GM18909 (cell line): ENCODE measurements at regions not wholly inside any gene's neighbourhood (a gene's known extent, or its start where the extent isn't known, plus 50 kb on each side); places are given as distances from the start of the nearest gene placed in this dataset.
"Not testable (repeated sequence)": the region's sequence is repeated elsewhere in the genome, so short reads cannot be mapped to it uniquely, and the experiment has no call there.

ENCODE experiments used
- ATAC-seq: cut with Tn5 transposase; IDR thresholded peaks from one replicate; pipeline ENCODE4 v1.9.1; 2021; ENCODE audit warnings: mild to moderate bottlenecking; ENCODE audit not compliant: unreplicated experiment, poor library complexity

DNA sequence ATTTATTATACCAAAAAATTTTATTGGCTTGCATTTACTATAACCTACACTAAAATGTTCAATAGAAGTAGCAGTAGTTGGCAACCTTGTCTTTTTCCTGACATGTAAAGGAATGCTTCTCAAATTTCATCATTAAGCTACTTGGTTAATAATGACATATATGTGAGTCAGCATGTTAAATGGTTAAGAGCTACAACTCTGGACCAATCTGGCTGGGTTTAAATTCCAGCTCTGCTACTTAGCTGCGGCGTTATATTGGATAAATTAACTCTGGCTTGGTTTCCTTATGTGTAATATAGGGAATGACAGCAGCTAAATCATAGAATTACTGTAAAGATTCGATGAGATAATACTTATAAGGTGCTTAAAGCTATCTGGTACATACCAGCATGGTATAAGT lies 53.7 kb upstream of the OTOGL start:
- ATAC-seq, result no peak

DNA sequence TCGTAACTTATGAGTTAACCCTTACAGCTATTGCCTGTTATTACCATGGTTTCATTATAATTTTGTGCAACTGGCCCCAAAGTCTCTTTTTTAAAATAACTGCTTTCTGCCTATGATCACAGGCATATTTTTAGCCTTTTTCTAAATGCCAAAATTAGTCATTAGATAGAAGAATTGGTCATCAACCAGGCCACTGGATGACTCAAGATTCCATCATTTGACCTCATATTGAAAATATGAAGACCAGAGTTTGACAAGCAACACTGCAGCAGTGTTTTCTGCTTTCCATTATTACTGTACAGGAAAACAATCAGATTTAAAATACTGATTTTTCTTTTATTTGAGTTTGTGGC lies 54.7 kb upstream of the OTOGL start:
- no peak for ATAC-seq

DNA sequence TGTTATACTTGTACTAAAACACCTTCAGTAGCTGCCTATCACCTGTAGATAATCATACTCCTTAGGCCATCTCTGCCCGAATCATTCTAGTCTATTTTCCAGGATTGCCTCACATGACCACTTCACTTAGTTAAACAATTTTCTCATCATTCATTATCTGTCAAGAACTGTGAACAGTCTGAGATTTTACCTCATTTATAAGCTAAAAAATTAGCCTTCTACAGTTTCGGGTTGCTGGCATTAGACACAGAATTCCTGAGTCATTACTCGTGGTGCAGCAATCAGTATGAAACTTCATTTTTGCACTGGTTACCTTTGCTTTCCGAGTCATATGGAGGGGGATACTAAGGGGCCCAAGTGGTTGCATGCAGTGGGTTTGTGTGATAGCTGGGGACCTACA lies 57.6 kb upstream of the OTOGL start:
- ATAC-seq, result no peak

DNA sequence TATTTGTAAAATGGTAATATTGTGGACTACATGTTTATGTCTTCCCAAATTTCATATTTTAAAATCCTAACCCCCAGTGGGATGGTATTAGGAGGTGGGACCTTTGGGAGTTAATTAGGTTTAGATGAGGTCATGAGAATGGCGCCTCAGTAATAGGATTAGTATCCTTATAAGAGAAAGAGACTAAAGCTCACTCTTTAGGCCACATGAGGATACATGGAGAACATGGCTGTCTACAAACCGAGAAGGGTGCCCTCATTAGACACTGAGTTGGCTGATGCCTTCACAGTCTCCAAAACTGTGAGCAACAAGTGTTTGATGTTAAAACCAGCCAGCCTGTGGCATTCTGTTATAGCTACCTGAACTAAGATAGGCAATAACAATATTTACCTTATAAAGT lies 58.3 kb upstream of the OTOGL start:
- no peak for ATAC-seq

DNA sequence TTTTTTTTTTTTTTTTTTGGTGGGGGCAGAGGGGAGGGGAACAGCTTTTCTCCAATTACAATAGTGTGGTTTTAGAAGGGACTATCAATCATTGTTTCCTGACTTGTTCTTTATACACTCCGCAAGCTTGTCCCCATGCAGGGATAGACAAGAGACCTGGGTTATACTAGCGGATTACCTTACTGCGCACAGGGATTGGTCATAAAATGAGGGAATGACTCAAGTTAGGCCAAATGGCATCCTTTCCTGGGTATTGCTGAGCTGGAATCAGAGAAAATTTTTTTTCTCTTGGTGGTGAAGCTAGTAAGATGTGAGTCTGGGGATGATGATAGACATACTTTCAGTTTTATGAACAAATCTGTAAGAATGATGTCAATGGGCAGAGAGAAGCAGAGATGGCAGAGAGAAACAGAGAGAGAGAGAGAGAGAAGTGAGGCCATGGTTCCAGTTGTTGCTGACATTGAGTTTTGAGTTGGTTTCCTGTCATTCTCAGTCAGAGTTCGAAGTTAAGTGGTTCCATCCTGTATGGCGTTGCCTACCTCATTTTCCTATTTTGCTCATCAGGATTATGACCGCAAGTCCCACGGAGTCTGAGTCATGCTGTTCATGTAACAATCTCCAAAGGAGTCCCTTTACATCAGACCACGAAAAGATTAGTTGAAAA lies 59.1 kb upstream of the OTOGL start:
- ATAC-seq, result no peak

DNA sequence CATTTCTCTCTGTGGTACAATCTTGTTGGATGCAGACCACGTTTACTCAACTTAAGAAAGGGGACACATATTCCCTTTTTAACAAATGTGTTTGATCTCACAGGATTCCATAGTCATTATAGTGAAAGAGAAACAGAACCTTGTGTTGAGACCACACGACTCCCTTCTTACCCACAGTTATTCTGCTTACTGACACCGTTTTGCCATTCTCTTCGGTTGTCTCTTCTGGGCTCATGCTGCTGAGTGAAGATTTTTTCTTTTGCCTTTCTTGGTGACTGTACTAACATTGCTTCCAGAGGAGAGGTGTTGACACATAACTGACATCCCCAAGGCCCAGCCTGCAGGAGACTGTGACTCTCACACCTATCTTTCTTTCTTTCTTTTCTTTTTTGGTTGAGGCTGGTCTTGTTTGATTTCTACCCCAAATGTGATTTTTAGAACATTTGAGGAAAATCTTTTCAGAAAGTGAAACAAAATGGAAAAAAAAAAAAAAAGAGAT lies 61.2 kb upstream of the OTOGL start:
- no peak for ATAC-seq

DNA sequence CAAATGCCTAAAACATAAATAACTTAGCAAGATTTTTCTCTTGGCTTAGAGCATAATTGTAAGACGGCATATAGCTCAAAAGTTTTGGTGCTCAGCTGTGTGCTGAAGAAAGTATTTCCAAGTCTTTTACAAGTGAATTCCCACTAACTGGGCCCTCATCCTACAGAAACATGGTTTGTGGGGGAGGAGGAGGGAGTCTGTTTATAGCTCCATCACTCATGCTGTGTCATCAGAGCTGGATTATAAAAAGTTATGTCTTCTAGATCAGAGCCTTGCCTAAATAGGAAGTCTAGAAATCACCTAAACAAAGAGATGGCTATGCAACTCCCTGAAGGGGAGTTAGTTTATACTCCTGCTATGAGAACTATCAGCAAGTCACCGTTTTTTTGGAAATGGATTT lies 65.9 kb upstream of the OTOGL start:
- ATAC-seq, result no peak

DNA sequence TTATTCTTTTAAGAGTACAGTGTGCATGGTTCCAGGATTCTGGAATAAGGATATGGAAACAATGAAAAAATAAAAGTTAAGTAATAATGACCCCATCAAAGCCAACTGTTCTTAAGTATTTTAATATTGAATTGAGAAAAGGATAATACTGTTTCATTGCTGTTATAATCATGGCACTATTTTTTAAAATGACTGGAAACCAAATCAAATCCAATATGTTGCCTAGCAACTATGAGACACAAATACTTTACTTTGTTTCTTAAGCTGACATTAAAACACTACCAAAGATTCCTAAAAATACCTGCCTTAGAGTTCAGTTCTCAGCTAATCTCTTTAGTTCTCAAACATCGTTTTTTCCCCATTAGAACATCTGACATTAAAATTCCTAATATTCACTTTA lies 66.4 kb upstream of the OTOGL start:
- no peak for ATAC-seq

DNA sequence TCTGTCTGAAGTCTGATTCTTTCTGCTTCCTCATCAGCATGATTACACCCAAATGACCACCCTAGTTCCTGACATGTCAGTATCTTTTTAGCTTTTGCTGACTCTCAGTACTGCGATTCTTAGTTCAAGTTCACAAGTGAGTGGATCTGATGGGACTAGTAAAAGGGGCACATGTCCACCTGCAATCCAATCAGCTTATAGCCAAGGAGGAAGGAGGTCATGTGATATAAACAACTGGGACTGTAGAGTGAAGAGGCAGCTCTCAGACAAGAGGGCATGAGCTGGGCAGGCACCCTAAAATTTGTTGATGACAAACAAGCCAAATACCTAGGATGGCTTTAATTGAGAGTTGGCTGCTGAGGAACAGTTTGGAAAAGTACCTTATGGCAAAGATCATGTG lies 68.1 kb upstream of the OTOGL start:
- no peak for ATAC-seq

DNA sequence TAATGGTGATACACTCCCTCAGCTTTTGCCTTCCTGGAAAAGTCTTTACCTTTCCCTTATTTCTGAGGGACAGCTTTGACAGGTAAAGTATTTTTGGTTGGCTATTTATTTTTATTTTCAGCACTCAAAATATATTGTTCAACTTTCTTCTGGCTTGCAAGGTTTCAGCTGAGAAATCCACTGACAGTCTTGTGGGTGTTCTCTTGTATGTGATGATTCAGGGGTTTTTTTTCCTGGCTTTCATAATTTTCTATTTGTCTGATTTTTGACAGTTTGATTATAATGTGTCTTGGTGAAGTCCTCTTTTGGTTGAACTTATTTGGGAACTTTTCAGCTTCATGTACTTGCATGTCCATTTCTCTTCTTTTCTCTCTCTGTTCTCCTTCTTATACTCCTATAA lies 73.7 kb upstream of the OTOGL start:
- no peak for ATAC-seq

DNA sequence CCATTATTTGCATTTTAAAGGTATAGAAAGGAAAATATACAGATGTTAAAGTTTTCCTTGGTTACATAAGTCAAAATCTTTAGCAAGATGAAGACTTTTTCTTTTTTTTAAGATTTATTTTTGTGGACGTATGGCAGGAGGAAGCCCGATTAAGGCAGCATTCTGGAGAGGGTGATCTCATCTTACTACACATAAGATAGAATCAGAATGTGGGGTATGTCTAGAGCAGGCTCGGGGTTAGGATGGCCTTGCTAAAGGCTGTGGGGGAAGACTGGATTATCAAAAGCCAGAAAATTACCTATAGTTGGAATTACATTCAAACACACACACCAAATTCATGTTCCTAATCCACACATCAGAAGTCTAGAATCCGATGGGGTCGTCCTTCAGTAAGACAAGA lies 79.6 kb upstream of the OTOGL start:
- ATAC-seq, result no peak

DNA sequence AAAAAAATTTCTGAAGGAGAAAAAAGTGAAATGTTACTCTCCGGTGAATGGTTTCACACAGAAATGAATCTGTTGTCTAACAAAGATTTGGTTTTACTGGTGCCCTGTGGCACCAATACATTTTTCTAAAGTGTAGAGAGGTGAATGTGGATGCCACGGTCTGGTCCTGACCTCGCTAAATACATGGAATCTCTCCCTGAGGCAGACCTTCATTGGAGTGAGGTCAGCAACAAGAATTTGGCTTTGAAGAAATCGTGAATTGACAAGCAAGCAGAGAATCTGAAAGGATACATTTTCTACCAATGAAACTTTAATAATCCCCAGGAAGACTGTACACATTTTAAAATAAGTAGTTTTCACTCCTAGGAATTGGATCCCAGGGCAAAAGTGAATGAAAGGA lies 81.2 kb upstream of the OTOGL start:
- no peak for ATAC-seq

DNA sequence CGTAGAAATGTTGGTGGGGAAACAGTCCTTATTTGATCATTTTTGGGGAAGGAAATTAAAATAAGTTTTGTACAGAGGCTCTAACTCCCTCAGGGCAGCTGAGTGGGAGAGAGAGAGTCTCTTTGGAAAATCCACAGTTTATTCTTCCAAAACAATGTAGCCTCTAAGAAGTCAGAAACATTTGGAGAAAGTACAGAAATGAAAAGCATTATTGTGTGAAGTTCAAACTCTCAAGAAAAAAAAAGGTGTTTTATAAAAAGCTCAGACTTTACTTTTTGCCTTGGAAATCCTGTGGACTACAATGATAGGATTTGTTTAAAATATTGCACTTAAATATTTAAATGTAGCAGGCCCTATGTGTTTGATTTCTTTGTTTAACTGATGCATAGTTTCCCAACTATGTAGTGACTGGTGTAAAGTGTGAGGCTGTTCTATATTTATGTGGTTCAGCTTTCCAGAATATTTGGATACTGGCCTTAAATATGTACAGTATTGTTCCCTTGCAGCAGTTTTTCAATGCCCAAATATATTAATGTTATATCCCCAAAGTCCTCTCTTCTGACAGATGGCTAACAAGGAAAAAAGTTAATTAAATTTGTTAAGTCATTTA lies 82.0 kb upstream of the OTOGL start:
- ATAC-seq, result no peak

DNA sequence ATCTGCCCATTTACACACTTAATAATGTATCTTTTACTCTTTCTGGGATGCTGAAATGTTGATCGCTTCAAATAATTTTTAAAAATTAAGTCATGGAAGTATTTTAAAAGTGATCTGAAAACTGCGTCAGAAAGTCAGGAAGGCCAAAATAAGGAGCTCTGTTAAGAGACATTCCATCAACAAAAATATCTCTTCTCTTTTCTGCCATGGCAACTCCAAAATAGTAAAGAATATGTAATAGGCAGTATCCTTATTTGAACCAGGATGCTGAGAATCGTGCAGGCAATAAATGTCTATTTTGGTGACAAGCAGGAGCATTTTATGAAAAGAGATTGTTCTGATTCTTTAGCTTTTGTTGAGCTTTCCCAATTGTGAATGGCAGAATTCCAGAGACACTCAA lies 81.8 kb upstream of the PPP1R12A start:
- ATAC-seq, result no peak

DNA sequence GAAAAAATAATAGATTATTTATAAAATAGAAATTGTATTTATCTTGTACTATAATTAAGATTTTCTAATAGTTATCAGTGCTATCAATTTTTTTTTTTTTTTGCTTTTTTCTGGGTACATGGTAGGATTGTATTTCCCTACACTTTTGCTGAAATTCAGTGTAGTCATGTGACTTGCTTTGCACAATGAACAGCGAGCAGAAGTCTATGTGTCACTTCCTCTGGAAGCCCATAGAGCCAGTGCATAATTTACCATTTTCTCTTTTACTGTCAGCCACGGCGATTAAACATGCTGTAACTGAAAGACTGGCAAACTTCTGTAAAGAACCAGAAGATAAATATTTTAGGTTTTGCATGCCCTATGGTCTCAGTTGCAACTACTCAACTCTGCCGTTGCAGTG lies 80.8 kb upstream of the PPP1R12A start:
- ATAC-seq, result no peak

DNA sequence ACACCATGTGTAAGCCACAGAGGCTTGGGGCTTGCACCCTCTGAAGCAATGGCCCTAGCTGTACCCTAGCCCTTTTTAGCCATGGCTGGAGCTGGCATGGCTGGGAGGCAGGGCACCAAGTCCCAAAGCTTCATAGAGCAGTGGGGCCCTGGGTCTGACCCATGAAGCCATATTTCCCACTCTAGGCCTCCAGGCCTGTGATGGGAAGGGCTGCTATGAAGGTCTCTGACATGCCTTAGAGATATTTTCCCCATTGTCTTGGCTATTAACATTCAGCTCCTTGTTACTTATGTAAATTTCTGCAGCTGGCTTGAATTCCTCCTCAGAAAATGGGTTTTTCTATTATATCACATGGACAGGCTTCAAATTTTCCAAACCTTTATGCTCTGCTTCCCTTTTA lies 68.8 kb upstream of the PPP1R12A start:
- not testable (repeated sequence) for ATAC-seq

DNA sequence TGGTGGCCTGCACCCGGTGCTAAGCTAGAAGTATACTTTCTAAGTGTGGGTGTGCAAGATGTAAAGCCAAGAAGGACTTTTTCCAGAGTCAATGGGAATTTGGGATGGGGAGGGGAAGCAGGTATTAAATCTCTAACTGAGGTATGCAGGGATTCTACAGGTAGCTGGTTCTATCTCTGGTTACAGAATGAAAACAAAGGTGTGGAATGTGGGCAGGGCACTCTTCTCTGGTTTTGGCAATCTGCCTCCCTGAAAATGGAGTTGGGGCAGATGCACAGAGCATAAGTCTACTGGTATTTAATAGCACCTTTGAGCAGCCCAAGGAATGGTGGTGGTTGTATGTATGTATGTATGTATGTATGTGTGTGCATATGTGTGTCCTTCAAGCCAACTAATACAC lies 66.7 kb upstream of the PPP1R12A start:
- no peak for ATAC-seq

DNA sequence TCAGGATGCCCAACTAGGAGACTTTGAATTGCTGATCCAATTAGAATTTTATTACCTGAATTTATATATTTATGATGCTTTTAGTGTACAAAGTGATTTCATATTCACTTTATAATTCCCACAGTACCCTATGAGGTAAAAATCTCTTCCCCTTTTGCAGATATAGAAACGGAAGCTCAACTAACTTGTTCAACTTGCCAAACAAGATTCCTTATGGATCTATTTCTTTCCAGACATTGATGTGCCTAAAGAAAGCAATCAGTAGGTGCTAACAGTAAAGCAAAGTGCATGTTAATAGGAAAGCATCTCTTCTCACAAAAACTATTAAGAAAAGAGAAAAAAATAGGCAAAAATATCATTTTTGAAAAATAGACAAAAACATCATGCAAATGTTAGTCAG lies 65.9 kb upstream of the PPP1R12A start:
- no peak for ATAC-seq

DNA sequence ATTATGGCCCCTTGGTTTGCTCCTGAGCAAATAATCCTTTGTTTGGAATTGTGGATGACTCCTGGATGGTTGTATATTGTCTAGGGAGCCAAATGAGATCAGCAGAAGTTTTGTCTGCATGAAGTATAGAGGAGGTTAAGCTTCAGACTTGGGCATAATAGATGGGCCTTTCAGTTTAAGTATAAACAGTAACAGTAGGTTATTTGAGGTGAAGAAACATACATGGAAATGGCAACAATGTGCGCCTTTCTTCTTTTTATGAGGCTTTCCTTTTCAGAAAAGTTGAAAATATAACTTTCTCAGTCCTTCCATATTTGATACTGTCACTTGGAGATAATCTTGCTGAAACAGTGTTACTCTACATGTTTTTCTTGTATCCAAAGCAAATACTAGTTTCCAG lies 63.7 kb upstream of the PPP1R12A start:
- ATAC-seq, result no peak

DNA sequence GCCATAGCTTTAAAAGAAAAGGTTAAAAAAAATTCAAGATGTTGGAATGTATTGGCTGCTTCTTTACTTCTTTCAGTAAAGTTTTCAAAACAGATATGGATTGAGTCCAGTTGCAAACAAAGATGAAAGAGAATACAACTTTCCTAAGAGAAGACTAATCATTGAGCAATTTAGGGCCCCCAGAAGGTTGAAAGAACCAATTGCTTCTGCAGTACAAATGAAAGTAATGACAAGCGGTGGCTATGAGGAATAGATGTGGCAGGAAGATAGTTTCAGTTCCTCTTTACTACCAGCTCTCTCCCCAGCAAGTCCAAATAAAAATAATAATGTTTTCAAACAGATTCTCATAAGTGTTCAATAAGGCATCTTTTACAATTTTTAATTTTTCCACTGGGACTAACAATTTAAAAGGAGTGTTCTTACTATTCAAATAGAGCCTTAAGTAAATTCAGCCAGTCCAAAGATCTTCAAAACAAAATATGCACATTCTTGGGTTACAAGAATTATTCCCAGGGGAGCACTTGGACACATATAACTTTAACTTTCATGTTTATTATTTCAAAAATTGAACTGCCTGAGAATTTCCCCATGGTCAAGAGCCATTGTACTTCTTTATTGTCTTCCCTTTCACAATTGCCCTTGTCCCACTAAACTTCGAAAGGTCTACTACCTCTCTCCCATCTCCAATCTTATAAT lies 62.3 kb upstream of the PPP1R12A start:
- ATAC-seq, result peak; percentile 100

DNA sequence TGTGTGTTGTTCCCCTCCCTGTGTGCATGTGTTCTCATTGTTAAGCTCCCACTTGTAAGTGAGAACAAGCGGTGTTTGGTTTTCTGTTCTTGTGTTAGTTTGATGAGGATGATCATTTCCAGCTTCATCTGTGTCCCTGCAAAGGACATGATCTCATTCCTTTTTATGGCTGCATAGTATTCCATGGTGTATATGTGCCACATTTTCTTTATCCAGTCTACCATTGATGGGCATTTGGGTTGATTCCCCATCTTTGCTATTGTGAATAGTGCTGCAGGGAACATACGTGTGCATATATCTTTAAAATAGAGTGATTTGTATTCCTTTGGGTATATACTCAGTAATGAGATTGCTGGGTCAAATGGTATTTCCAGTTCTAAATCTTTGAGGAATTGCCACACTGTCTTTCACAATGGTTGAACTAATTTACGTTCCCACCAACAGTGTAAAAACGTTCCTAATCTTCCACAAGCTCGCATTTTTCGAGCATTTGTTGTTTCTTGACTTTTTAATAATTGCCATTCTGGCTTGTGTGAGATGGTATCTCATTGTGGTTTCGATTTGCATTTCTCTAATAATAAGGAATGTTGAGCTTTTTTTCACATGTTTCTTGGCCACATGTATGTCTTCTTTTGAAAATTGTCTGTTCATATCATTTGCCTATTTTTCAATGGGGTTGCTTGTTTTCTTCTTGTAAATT lies 60.6 kb upstream of the PPP1R12A start:
- not testable (repeated sequence) for ATAC-seq
